ENCODE measurements at regions not wholly inside any gene's neighbourhood (a gene's known extent, or its start where the extent isn't known, plus 50 kb on each side); places are given as distances from the start of the nearest gene placed in this dataset.

GRCh38 chr1:5554784-5555183 lies 437.4 kb downstream of the NPHP4 start:
- Histone ChIP-seq H3K27me3 (no peaks in the 10 kb centered on the region), H3K4me1 (no peaks in the 10 kb centered on the region), H3K9me3 (peaks cover 0 to 11% of the 10 kb centered on the region in 2 donors), H3K36me3 (no peaks in the 10 kb centered on the region), H3K4me3 (no peak overlapping the region), H3K27ac (no peak overlapping the region)
- no peak for TF ChIP-seq POLR2A (IDR thresholded peaks at IDR 0.05)
- no peak for TF ChIP-seq POLR2AphosphoS5 (IDR thresholded peaks at IDR 0.05)
- TF ChIP-seq, protein P1, sequence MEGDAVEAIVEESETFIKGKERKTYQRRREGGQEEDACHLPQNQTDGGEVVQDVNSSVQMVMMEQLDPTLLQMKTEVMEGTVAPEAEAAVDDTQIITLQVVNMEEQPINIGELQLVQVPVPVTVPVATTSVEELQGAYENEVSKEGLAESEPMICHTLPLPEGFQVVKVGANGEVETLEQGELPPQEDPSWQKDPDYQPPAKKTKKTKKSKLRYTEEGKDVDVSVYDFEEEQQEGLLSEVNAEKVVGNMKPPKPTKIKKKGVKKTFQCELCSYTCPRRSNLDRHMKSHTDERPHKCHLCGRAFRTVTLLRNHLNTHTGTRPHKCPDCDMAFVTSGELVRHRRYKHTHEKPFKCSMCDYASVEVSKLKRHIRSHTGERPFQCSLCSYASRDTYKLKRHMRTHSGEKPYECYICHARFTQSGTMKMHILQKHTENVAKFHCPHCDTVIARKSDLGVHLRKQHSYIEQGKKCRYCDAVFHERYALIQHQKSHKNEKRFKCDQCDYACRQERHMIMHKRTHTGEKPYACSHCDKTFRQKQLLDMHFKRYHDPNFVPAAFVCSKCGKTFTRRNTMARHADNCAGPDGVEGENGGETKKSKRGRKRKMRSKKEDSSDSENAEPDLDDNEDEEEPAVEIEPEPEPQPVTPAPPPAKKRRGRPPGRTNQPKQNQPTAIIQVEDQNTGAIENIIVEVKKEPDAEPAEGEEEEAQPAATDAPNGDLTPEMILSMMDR (IDR thresholded peaks at IDR 0.05): no peak
- intact Hi-C loops (cut with DNase I; ENCODE audit: low total_unique reads): no loop called here
- DNase-seq (ENCODE audit: low spot score in 2 of 2): no peak

DNA sequence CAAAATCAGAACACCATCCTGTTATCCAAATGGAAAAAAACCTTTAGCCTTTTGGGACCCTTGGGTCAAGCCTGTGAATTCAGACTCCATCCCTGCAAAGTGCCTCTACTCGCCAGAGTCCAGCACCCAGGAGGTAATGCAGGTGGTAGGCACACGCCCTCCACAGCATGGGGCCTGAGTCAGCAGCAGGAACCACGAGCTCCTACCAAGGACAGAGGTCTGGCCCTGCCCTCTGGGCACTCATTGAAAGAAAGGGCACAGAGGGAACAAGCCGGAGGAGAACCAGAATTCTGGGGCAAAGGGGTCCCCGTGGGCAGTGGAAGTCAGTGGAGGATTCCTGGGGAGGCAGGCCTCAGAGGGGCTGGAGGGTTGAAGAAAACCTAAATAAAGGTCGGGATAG lies 438.1 kb downstream of the NPHP4 start:
- Histone ChIP-seq H3K9me3 (peaks cover 0 to 11% of the 10 kb centered on the region in 2 donors), H3K27ac (no peak overlapping the region), H3K27me3 (no peaks in the 10 kb centered on the region), H3K4me1 (no peaks in the 10 kb centered on the region), H3K36me3 (no peaks in the 10 kb centered on the region), H3K4me3 (no peak overlapping the region)
- DNase-seq (ENCODE audit: low spot score in 2 of 2): no peak
- intact Hi-C loops (cut with DNase I; ENCODE audit: low total_unique reads): no loop called here
- TF ChIP-seq, protein P1 (IDR thresholded peaks at IDR 0.05): no peak
- TF ChIP-seq POLR2A (IDR thresholded peaks at IDR 0.05) (no peak), POLR2AphosphoS5 (IDR thresholded peaks at IDR 0.05) (no peak)

DNA sequence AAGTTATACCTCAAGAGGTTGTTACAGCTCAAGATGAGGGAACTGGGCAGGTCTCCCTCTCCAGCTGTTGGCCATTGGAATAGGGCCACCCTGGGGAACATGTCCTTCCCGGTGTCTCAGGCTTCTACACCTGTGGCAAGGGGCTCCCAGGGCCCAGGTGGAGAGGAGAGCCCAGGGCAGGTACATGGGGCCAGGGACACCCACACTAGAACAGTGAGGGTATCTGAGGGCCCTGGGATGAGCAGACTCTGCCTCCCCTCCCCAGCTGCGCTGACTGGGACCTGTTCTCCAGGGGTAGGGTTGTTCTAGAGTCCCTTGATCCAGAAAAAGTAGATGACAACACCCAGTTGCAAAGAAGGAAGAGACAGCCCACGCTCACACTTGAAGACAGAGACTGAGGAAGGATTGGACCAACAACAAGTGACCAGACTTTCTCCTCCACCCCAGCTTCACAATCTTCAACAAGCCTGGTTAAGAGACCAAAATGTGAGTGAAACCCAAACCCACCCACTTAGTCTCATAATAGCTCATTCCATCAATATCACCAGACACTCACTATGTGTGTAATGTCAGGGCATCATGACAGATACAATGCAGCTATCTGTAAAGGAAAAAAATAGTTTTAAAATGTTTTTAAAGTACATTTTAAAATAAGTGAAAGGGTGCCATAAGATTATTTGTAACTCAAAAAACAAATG lies 439.3 kb downstream of the NPHP4 start:
- no peak overlapping the region for H3K27ac ChIP-seq
- H3K36me3 ChIP-seq: no peaks in the 10 kb centered on the region
- no peaks in the 10 kb centered on the region for H3K27me3 ChIP-seq
- intact Hi-C loops (cut with DNase I; ENCODE audit: low total_unique reads): no loop called here
- TF ChIP-seq POLR2AphosphoS5 (IDR thresholded peaks at IDR 0.05): no peak
- no peak for TF ChIP-seq POLR2A (IDR thresholded peaks at IDR 0.05)
- TF ChIP-seq, protein P1 (IDR thresholded peaks at IDR 0.05): no peak
- H3K4me3 ChIP-seq: no peak overlapping the region
- DNase-seq (ENCODE audit: low spot score in 2 of 2): no peak
- peaks cover 0 to 1% of the 10 kb centered on the region in 2 donors for H3K9me3 ChIP-seq
- no peaks in the 10 kb centered on the region for H3K4me1 ChIP-seq

- no peaks in the 10 kb centered on the region for H3K27me3 ChIP-seq
- TF ChIP-seq, protein P1 (IDR thresholded peaks at IDR 0.05): no peak
- no peak for TF ChIP-seq POLR2AphosphoS5 (IDR thresholded peaks at IDR 0.05)
- TF ChIP-seq POLR2A (IDR thresholded peaks at IDR 0.05): no peak
Observed at GRCh38 chr1:5551274-5551975, 440.8 kb downstream of the NPHP4 start.

GRCh38 chr1:5548266-5548665 lies 444.0 kb downstream of the NPHP4 start:
- Histone ChIP-seq H3K9me3 (no peaks in the 10 kb centered on the region), H3K4me3 (no peak overlapping the region), H3K27me3 (no peaks in the 10 kb centered on the region), H3K36me3 (no peaks in the 10 kb centered on the region), H3K27ac (no peak overlapping the region), H3K4me1 (no peaks in the 10 kb centered on the region)
- DNase-seq (ENCODE audit: low spot score in 2 of 2): no peak
- intact Hi-C loops (cut with DNase I; ENCODE audit: low total_unique reads): no loop called here
- TF ChIP-seq POLR2AphosphoS5 (IDR thresholded peaks at IDR 0.05): no peak
- TF ChIP-seq POLR2A (IDR thresholded peaks at IDR 0.05): no peak
- TF ChIP-seq, protein P1 (IDR thresholded peaks at IDR 0.05): no peak

More at GRCh38 chr1:5551274-5551975, 440.8 kb downstream of the NPHP4 start:
- no peaks in the 10 kb centered on the region for H3K4me1 ChIP-seq
- no peak for DNase-seq (ENCODE audit: low spot score in 2 of 2)
- no peak overlapping the region for H3K4me3 ChIP-seq
- intact Hi-C loops (cut with DNase I; ENCODE audit: low total_unique reads): no loop called here
- H3K27ac ChIP-seq: no peak overlapping the region
- H3K9me3 ChIP-seq: no peaks in the 10 kb centered on the region
- no peaks in the 10 kb centered on the region for H3K36me3 ChIP-seq

Measured in breast epithelium (tissue), 4 donors.